Duodenal mucosa (tissue), 2 donors: ENCODE measurements at regions not wholly inside any gene's neighbourhood (a gene's known extent, or its start where the extent isn't known, plus 50 kb on each side); places are given as distances from the start of the nearest gene placed in this dataset.

Experiments
- H3K27ac ChIP-seq: one replicate; pipeline ENCODE4 v1.7.0; 2013; ENCODE audit warnings: low read depth, low read length
- H3K27me3 ChIP-seq, 2 donors: one replicate each; pipeline ENCODE4 v1.7.0; 2013; ENCODE audit warnings: low read length in 2 of 2, control low read depth in 1 of 2; ENCODE audit not compliant: insufficient read depth in 2 of 2, control insufficient read depth in 1 of 2
- H3K36me3 ChIP-seq, 2 donors: one replicate each; pipeline ENCODE4 v1.7.0; 2013; ENCODE audit warnings: low read length in 2 of 2, control low read depth in 1 of 2; ENCODE audit not compliant: insufficient read depth in 2 of 2, control insufficient read depth in 1 of 2
- H3K4me1 ChIP-seq, 2 donors: one replicate each; pipeline ENCODE4 v1.7.0; 2013; ENCODE audit warnings: low read length in 2 of 2, control low read depth in 1 of 2; ENCODE audit not compliant: insufficient read depth in 2 of 2, control insufficient read depth in 1 of 2
- H3K4me3 ChIP-seq, 2 donors: one replicate each; pipeline ENCODE4 v1.7.0; 2013; ENCODE audit warnings: low read length in 2 of 2, low read depth in 1 of 2
- H3K9ac ChIP-seq, 2 donors: one replicate each; pipeline ENCODE4 v1.7.0; 2013; ENCODE audit warnings: low read length in 2 of 2, low read depth in 1 of 2
- H3K9me3 ChIP-seq, 2 donors: one replicate each; pipeline ENCODE4 v1.7.0; 2013; ENCODE audit warnings: low read length in 2 of 2, control low read depth in 1 of 2; ENCODE audit not compliant: control insufficient read depth in 1 of 2

GRCh38 chr17:13409455-13409854, 192.3 kb downstream of the HS3ST3A1 start:
- H3K4me1 ChIP-seq, result no peaks in the 10 kb centered on the region
- no peak overlapping the region for H3K4me3 ChIP-seq
- H3K9me3 ChIP-seq, result no peaks in the 10 kb centered on the region
- H3K27ac ChIP-seq, result no peak overlapping the region
- H3K27me3 ChIP-seq, result no peaks in the 10 kb centered on the region
- no peaks in the 10 kb centered on the region for H3K36me3 ChIP-seq
- no peak overlapping the region for H3K9ac ChIP-seq

DNA sequence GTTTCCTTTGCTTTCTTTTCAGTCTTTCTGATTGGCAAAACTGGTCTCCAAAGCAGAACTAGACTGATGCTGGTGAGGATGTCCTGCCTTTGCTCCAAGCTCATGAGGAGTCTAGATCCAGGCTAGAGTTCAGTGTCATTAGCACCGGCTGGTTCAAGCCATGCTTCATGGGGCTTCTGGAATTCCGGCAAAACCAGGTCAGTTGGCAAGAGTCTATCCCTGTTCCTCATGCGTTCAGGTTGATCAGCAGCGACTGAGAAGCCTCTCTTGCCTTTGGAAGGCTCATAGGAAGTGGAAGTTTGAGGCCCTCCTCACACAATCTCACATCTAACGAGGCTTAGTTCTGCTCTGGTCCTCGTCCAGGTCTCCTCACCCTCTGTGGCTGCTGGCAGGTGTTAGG, 194.3 kb downstream of the HS3ST3A1 start:
- Histone ChIP-seq H3K9ac (no peak overlapping the region), H3K27me3 (no peaks in the 10 kb centered on the region)

DNA sequence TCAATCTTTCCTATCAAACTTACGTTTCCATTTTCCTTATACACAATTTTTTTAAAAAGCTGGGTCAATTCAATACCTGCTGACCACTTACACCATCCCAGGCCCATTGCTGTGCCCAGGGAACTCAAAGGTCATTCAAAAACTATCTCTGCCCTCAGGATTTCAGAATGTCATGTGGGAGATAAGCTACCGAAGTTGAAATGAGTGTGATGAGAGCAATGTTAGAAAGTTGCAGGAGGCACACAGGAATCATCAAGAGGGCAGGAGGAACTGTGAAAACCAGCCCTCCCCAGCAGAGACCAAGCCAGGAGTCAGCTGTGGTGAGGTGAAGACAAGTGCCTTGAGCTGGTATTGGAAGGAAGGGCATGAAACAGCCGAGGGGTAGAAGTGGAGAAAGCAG, 195.9 kb downstream of the HS3ST3A1 start:
- H3K9me3 ChIP-seq, result no peaks in the 10 kb centered on the region
- H3K4me1 ChIP-seq, result no peaks in the 10 kb centered on the region
- H3K9ac ChIP-seq, result no peak overlapping the region
- no peak overlapping the region for H3K27ac ChIP-seq
- H3K27me3 ChIP-seq, result no peaks in the 10 kb centered on the region
- H3K4me3 ChIP-seq, result no peak overlapping the region
- H3K36me3 ChIP-seq, result no peaks in the 10 kb centered on the region

More for the DNA sequence above, 194.3 kb downstream of the HS3ST3A1 start:
- Histone ChIP-seq H3K4me3 (no peak overlapping the region), H3K27ac (no peak overlapping the region), H3K9me3 (no peaks in the 10 kb centered on the region), H3K4me1 (no peaks in the 10 kb centered on the region), H3K36me3 (no peaks in the 10 kb centered on the region)

- Histone ChIP-seq H3K9ac (no peak overlapping the region), H3K9me3 (no peaks in the 10 kb centered on the region), H3K4me1 (no peaks in the 10 kb centered on the region), H3K36me3 (no peaks in the 10 kb centered on the region), H3K4me3 (no peak overlapping the region), H3K27me3 (no peaks in the 10 kb centered on the region), H3K27ac (no peak overlapping the region)
Observed at GRCh38 chr17:13405080-13405479, 196.6 kb downstream of the HS3ST3A1 start.

- Histone ChIP-seq H3K4me1 (no peaks in the 10 kb centered on the region), H3K27ac (no peak overlapping the region)
Observed at GRCh38 chr17:13403982-13404946, 197.5 kb downstream of the HS3ST3A1 start.

GRCh38 chr17:13400491-13400890, 201.2 kb downstream of the HS3ST3A1 start:
- Histone ChIP-seq H3K4me3 (no peak overlapping the region), H3K27ac (no peak overlapping the region), H3K9me3 (no peaks in the 10 kb centered on the region), H3K4me1 (no peaks in the 10 kb centered on the region), H3K27me3 (no peaks in the 10 kb centered on the region), H3K9ac (no peak overlapping the region), H3K36me3 (no peaks in the 10 kb centered on the region)

More at GRCh38 chr17:13403982-13404946, 197.5 kb downstream of the HS3ST3A1 start:
- Histone ChIP-seq H3K36me3 (no peaks in the 10 kb centered on the region), H3K9me3 (no peaks in the 10 kb centered on the region), H3K4me3 (no peak overlapping the region), H3K9ac (no peak overlapping the region), H3K27me3 (no peaks in the 10 kb centered on the region)

DNA sequence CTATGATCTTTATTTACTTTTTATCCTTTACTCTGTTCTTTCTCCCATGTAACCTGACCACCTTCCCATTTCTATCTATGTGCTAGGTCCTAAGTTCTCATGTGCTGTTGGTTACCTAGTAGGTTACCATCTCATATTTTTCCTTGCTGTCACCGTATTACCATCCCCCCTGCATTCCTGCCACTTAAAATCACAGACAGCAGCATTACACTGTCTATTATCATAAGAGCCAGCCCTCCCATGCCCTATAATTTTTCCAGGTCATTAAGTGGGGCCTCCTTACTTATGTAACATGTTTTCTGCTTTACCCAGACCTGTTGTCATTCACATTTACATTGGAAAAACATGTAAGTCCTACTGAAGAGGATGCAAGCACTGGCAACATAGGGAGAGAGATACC, 202.9 kb downstream of the HS3ST3A1 start:
- no peaks in the 10 kb centered on the region for H3K27me3 ChIP-seq
- no peaks in the 10 kb centered on the region for H3K36me3 ChIP-seq
- no peak overlapping the region for H3K9ac ChIP-seq
- H3K27ac ChIP-seq, result no peak overlapping the region
- H3K4me3 ChIP-seq, result no peak overlapping the region
- no peaks in the 10 kb centered on the region for H3K9me3 ChIP-seq
- H3K4me1 ChIP-seq, result no peaks in the 10 kb centered on the region

- Histone ChIP-seq H3K36me3 (no peaks in the 10 kb centered on the region), H3K27me3 (no peaks in the 10 kb centered on the region), H3K4me3 (no peak overlapping the region), H3K4me1 (no peaks in the 10 kb centered on the region), H3K9ac (no peak overlapping the region), H3K27ac (no peak overlapping the region), H3K9me3 (no peaks in the 10 kb centered on the region)
Observed at GRCh38 chr17:13398091-13398490, 203.6 kb downstream of the HS3ST3A1 start.

GRCh38 chr17:13395862-13396261, 205.9 kb downstream of the HS3ST3A1 start:
- no peak overlapping the region for H3K4me3 ChIP-seq
- no peaks in the 10 kb centered on the region for H3K9me3 ChIP-seq
- no peaks in the 10 kb centered on the region for H3K27me3 ChIP-seq
- H3K27ac ChIP-seq, result no peak overlapping the region
- H3K36me3 ChIP-seq, result no peaks in the 10 kb centered on the region
- H3K4me1 ChIP-seq, result no peaks in the 10 kb centered on the region
- no peak overlapping the region for H3K9ac ChIP-seq

DNA sequence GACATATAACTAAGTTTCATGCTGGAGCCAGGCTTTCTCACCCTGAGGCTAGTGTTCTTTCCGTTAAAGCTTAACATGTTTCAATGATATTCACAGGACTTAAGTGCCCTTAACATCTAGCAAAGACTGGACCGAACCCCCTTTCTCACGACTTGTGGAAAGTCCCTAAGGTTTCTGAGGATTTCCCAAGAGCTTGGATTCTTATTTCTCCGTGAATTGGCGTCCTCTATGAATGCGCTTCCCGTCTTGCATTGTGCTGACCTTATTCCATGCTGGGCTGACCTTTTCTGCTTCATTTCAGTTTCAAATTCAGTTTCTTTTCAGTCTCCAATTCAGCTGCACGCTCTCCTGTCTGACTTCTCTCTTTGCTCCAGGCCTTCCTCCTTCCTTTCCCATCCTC, 206.4 kb downstream of the HS3ST3A1 start:
- H3K27ac ChIP-seq, result no peak overlapping the region
- no peaks in the 10 kb centered on the region for H3K4me1 ChIP-seq
- no peak overlapping the region for H3K4me3 ChIP-seq
- no peak overlapping the region for H3K9ac ChIP-seq
- H3K27me3 ChIP-seq, result no peaks in the 10 kb centered on the region
- H3K9me3 ChIP-seq, result no peaks in the 10 kb centered on the region
- H3K36me3 ChIP-seq, result no peaks in the 10 kb centered on the region
